HCT116 (cell line): ENCODE measurements at regions not wholly inside any gene's neighbourhood (a gene's known extent, or its start where the extent isn't known, plus 50 kb on each side); places are given as distances from the start of the nearest gene placed in this dataset.

Experiments used
- ATAC-seq: fragments of 200-7000 bp; cut with Tn5 transposase; 2 replicates; pipeline ENCODE4 v1.9.1; 2020; ENCODE audit warnings: mild to moderate bottlenecking, moderate library complexity
- BruUV-seq: library from RNA; stranded (reverse); fragments of 400-500 nt; replicated peaks from 2 replicates; lab custom pipeline; 2021; lab: Mats Ljungman, UMichigan
- CTCF ChIA-PET: fragments of 300-600 bp; sonication (Branson Sonifier 250); formaldehyde crosslinking; loops from one replicate; lab custom pipeline; 2021; ENCODE audit warnings: antibody characterized with exemption; lab: Charles Lee
- POLR2A ChIA-PET: fragments of 300-600, 350-600 bp; sonication (Branson Sonifier 250); formaldehyde crosslinking; loops from one replicate; lab custom pipeline; 2021; ENCODE audit warnings: antibody characterized with exemption; lab: Charles Lee
- RAD21 ChIA-PET, 2 experiments: fragments of 300-600 bp; sonication (Branson Sonifier 250); formaldehyde crosslinking; loops; one replicate each; lab custom pipeline; 2023; ENCODE audit warnings: low total read pairs in 2 of 2; ENCODE audit not compliant: uncharacterized antibody in 2 of 2, unreplicated experiment in 2 of 2, low non-redundant PET in 1 of 2; lab: Charles Lee
- DNase-seq: peaks from one replicate; pipeline ENCODE4 v3.0.0-alpha.2; 2010; ENCODE audit warnings: low read depth, low spot score
- H2AFZ ChIP-seq: fragments of 200-600 bp; shearing (Covaris generic), sonication (generic); 2 replicates; pipeline ENCODE4 v1.6.1; 2017; ENCODE audit warnings: low read depth, mixed run types, mixed read lengths, antibody characterized with exemption, low read length; ENCODE audit not compliant: poor library complexity, severe bottlenecking
- H3K27ac ChIP-seq: 2 replicates; pipeline ENCODE4 v1.5.1; 2012; ENCODE audit warnings: low read depth, low read length
- H3K27me3 ChIP-seq: fragments of 200-600 bp; sonication (generic); 2 replicates; pipeline ENCODE4 v1.6.1; 2016; ENCODE audit warnings: mixed run types, low read length, mixed read lengths; ENCODE audit not compliant: insufficient read depth
- H3K36me3 ChIP-seq, 2 experiments: fragments of 200-500 bp in 1 of 2; fragments of 200-600 bp in 1 of 2; sonication (Bioruptor generic) in 1 of 2; sonication (generic) in 1 of 2; 2 replicates each; pipeline versions ENCODE4 v1.5.1 to v1.6.1; 2014 to 2016; ENCODE audit warnings: low read length in 2 of 2, inconsistent platforms in 1 of 2, mixed read lengths in 1 of 2, mixed run types in 1 of 2; ENCODE audit not compliant: insufficient read depth in 2 of 2, control insufficient read depth in 1 of 2
- H3K4me1 ChIP-seq, 2 experiments: fragments of 200-600 bp in 1 of 2; sonication (generic) in 1 of 2; 2 replicates each; pipeline versions ENCODE4 v1.5.1 to v1.6.1; 2012 to 2017; ENCODE audit warnings: low read length in 2 of 2, inconsistent platforms in 1 of 2, mild to moderate bottlenecking in 1 of 2, mixed read lengths in 1 of 2, mixed run types in 1 of 2, moderate library complexity in 1 of 2; ENCODE audit not compliant: insufficient read depth in 2 of 2, control insufficient read depth in 1 of 2
- H3K4me2 ChIP-seq: fragments of 200-600 bp; sonication (generic); 2 replicates; pipeline ENCODE4 v1.6.1; 2017; ENCODE audit warnings: mixed run types, low read length, mixed read lengths
- H3K4me3 ChIP-seq, 2 experiments: fragments of 200-600 bp in 1 of 2; sonication (generic) in 1 of 2; replicated peaks in 1 of 2; 2 replicates each; pipeline ENCODE4 v1.5.1; 2011 to 2016; ENCODE audit warnings: low read length in 2 of 2, control low read depth in 1 of 2, low read depth in 1 of 2, mild to moderate bottlenecking in 1 of 2, mixed read lengths in 1 of 2, mixed run types in 1 of 2
- H3K79me2 ChIP-seq: fragments of 200-600 bp; sonication (generic); 2 replicates; pipeline ENCODE4 v1.6.1; 2017; ENCODE audit warnings: mild to moderate bottlenecking, mixed run types, low read length, moderate library complexity, mixed read lengths; ENCODE audit not compliant: insufficient read depth
- H3K9ac ChIP-seq: fragments of 200-600 bp; sonication (generic); 2 replicates; pipeline ENCODE4 v1.6.1; 2016; ENCODE audit warnings: low read length, mixed read lengths
- H3K9me2 ChIP-seq: fragments of 200-600 bp; sonication (generic), shearing (Covaris generic); 2 replicates; pipeline ENCODE4 v1.6.1; 2017; ENCODE audit warnings: mixed run types, mild to moderate bottlenecking, moderate library complexity; ENCODE audit not compliant: insufficient read depth
- H3K9me3 ChIP-seq, 2 experiments: fragments of 200-500 bp in 1 of 2; fragments of 200-600 bp in 1 of 2; sonication (Bioruptor generic) in 1 of 2; sonication (generic) in 1 of 2; 2 replicates each; pipeline ENCODE4 v1.6.1; 2014 to 2017; ENCODE audit warnings: low read length in 2 of 2, mixed read lengths in 2 of 2, inconsistent platforms in 1 of 2, low read depth in 1 of 2, mild to moderate bottlenecking in 1 of 2, mixed run types in 1 of 2, moderate library complexity in 1 of 2; ENCODE audit not compliant: control insufficient read depth in 1 of 2, insufficient read depth in 1 of 2
- H4K20me1 ChIP-seq: fragments of 200-600 bp; sonication (generic), shearing (Covaris generic); 2 replicates; pipeline ENCODE4 v1.6.1; 2017; ENCODE audit warnings: mixed run types, mild to moderate bottlenecking, moderate library complexity; ENCODE audit not compliant: insufficient read depth
- CBX3 ChIP-seq: IDR thresholded peaks from 2 replicates; pipeline ENCODE4 v1.6.1; 2012; ENCODE audit warnings: low read depth
- EGR1 ChIP-seq: IDR thresholded peaks from 2 replicates; pipeline ENCODE4 v1.6.1; 2012; ENCODE audit warnings: low read depth
- ELF1 ChIP-seq: IDR thresholded peaks from 2 replicates; pipeline ENCODE4 v1.6.1; 2012; ENCODE audit warnings: low read depth, borderline replicate concordance
- EZH2phosphoT487 ChIP-seq: fragments of 200-600 bp; IDR thresholded peaks from 2 replicates; pipeline ENCODE4 v1.6.1; 2018; ENCODE audit warnings: antibody characterized with exemption, borderline replicate concordance
- FOSL1 ChIP-seq: IDR thresholded peaks from 2 replicates; pipeline ENCODE4 v1.6.1; 2012; ENCODE audit warnings: low read depth
- JUND ChIP-seq: IDR thresholded peaks from 2 replicates; pipeline ENCODE4 v1.6.1; 2012
- MAX ChIP-seq: IDR thresholded peaks from 2 replicates; pipeline ENCODE4 v1.6.1; 2012
- RAD21 ChIP-seq: IDR thresholded peaks from 2 replicates; pipeline ENCODE4 v1.6.1; 2012; ENCODE audit warnings: low read depth, mild to moderate bottlenecking
- REST ChIP-seq: IDR thresholded peaks from 2 replicates; pipeline ENCODE4 v1.6.1; 2012; ENCODE audit warnings: low read depth
- SIN3A ChIP-seq: IDR thresholded peaks from 2 replicates; pipeline ENCODE4 v1.6.1; 2012; ENCODE audit warnings: low read depth
- SP1 ChIP-seq: IDR thresholded peaks from 2 replicates; pipeline ENCODE4 v1.6.1; 2012; ENCODE audit warnings: low read depth
- TCF7L2 ChIP-seq: IDR thresholded peaks from 2 replicates; pipeline ENCODE4 v1.7.0; 2011; ENCODE audit warnings: borderline replicate concordance, inconsistent platforms; ENCODE audit not compliant: insufficient read depth, insufficient read length; ENCODE audit errors: extremely low read depth
- YY1 ChIP-seq: IDR thresholded peaks from 2 replicates; pipeline ENCODE4 v1.6.1; 2011; ENCODE audit warnings: low read length, low read depth, moderate library complexity, mild to moderate bottlenecking; ENCODE audit not compliant: insufficient replicate concordance; ENCODE audit errors: extremely low read depth
- ZNF274 ChIP-seq: fragments of 200-500 bp; sonication (Bioruptor generic); IDR thresholded peaks from 2 replicates; pipeline ENCODE4 v1.6.1; 2014; ENCODE audit warnings: mild to moderate bottlenecking, low read depth, low read length, inconsistent platforms
- intact Hi-C: fragments of 100-400 bp; cut with micrococcal nuclease; formaldehyde crosslinking; loops from 2 replicates; pipeline ENCODE4 v1.10.0; 2022
- TF ChIP-seq, protein P1 (sequence below), 3 experiments: fragments of 200-600 bp in 1 of 3; sonication (generic) in 1 of 3; IDR thresholded peaks in 2 of 3; conservative IDR thresholded peaks in 1 of 3; 2 replicates each; pipeline ENCODE4 v1.5.1; 2012 to 2017; ENCODE audit warnings: low read depth in 2 of 3, low read length in 2 of 3, antibody characterized with exemption in 1 of 3, borderline replicate concordance in 1 of 3, control low read depth in 1 of 3, mild to moderate bottlenecking in 1 of 3, mixed read lengths in 1 of 3, mixed run types in 1 of 3, moderate library complexity in 1 of 3; ENCODE audit not compliant: insufficient read depth in 1 of 3
- TF ChIP-seq, protein P2 (sequence below): IDR thresholded peaks from 2 replicates; pipeline ENCODE4 v1.6.1; 2012

GRCh38 chr1:90784186-90784847, 67.2 kb upstream of the BARHL2 start:
- Histone ChIP-seq H2AFZ (no peak overlapping the region), H3K9me2 (no peaks in the 10 kb centered on the region), H4K20me1 (no peaks in the 10 kb centered on the region), H3K4me3 (no peak overlapping the region), H3K9ac (no peak overlapping the region), H3K27me3 (no peaks in the 10 kb centered on the region), H3K79me2 (no peaks in the 10 kb centered on the region), H3K9me3 (no peaks in the 10 kb centered on the region), H3K27ac (no peak overlapping the region)
- no peak for ATAC-seq
- ChIA-PET RAD21 (no interaction called here), POLR2A (no interaction called here)
- intact Hi-C loops: no loop called here
- TF ChIP-seq, protein P1, sequence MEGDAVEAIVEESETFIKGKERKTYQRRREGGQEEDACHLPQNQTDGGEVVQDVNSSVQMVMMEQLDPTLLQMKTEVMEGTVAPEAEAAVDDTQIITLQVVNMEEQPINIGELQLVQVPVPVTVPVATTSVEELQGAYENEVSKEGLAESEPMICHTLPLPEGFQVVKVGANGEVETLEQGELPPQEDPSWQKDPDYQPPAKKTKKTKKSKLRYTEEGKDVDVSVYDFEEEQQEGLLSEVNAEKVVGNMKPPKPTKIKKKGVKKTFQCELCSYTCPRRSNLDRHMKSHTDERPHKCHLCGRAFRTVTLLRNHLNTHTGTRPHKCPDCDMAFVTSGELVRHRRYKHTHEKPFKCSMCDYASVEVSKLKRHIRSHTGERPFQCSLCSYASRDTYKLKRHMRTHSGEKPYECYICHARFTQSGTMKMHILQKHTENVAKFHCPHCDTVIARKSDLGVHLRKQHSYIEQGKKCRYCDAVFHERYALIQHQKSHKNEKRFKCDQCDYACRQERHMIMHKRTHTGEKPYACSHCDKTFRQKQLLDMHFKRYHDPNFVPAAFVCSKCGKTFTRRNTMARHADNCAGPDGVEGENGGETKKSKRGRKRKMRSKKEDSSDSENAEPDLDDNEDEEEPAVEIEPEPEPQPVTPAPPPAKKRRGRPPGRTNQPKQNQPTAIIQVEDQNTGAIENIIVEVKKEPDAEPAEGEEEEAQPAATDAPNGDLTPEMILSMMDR (IDR thresholded peaks at IDR 0.05 in 2 of 3, conservative IDR thresholded peaks at IDR 0.05 in 1 of 3; ENCODE audit: borderline replicate concordance in 1 of 3, insufficient read depth in 1 of 3, low read depth in 2 of 3, low read length in 2 of 3): no peak
- TF ChIP-seq SIN3A (no peak), ZNF274 (no peak), MAX (no peak), EZH2phosphoT487 (no peak), JUND (no peak), RAD21 (no peak), FOSL1 (no peak), CBX3 (no peak), SP1 (no peak), EGR1 (no peak), TCF7L2 (no peak), ELF1 (no peak), REST (no peak), YY1 (no peak)
- TF ChIP-seq, protein P2, sequence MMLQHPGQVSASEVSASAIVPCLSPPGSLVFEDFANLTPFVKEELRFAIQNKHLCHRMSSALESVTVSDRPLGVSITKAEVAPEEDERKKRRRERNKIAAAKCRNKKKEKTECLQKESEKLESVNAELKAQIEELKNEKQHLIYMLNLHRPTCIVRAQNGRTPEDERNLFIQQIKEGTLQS: no peak
- TF ChIP-seq, all 23 proteins: peak for 0
- Histone ChIP-seq H3K4me1 (no peaks in the 10 kb centered on the region), H3K36me3 (no peaks in the 10 kb centered on the region), H3K4me2 (no peak overlapping the region)
- CTCF ChIA-PET: no interaction called here
- no TSS peak for BruUV-seq
- no peak for DNase-seq
